WI38 (cell line): ENCODE measurements at regions not wholly inside any gene's neighbourhood (a gene's known extent, or its start where the extent isn't known, plus 50 kb on each side); places are given as distances from the start of the nearest gene placed in this dataset.

Experiments
- H3K4me3 ChIP-seq: 2 replicates; pipeline ENCODE4 v1.5.1; 2011; ENCODE audit warnings: low read depth, mild to moderate bottlenecking, control low read depth, low read length
- CTCF ChIP-seq: IDR thresholded peaks from 2 replicates; pipeline ENCODE4 v1.5.1; 2012; ENCODE audit warnings: low read depth, mild to moderate bottlenecking, control low read depth, low read length

- no peak overlapping the region for H3K4me3 ChIP-seq
- no peak for TF ChIP-seq CTCF
These were observed 590.1 kb upstream of the SLC10A2 start for GRCh38 chr13:103656311-103656710.

GRCh38 chr13:103640606-103641005 is 574.4 kb upstream of the SLC10A2 start:
- TF ChIP-seq CTCF: no peak
- no peak overlapping the region for H3K4me3 ChIP-seq

GRCh38 chr13:103639326-103639725 is 573.1 kb upstream of the SLC10A2 start:
- no peak overlapping the region for H3K4me3 ChIP-seq
- no peak for TF ChIP-seq CTCF

GRCh38 chr13:103638706-103639105 is 572.5 kb upstream of the SLC10A2 start:
- no peak overlapping the region for H3K4me3 ChIP-seq
- TF ChIP-seq CTCF: no peak

GRCh38 chr13:103634066-103634465 is 567.8 kb upstream of the SLC10A2 start:
- no peak overlapping the region for H3K4me3 ChIP-seq
- TF ChIP-seq CTCF: no peak

GRCh38 chr13:103625194-103625593 is 559.0 kb upstream of the SLC10A2 start:
- H3K4me3 ChIP-seq: no peak overlapping the region
- no peak for TF ChIP-seq CTCF

- TF ChIP-seq CTCF: no peak
- no peak overlapping the region for H3K4me3 ChIP-seq
These were observed 551.9 kb upstream of the SLC10A2 start for GRCh38 chr13:103618151-103618550.
